HepG2 (cell line): ENCODE measurements at regions not wholly inside any gene's neighbourhood (a gene's known extent, or its start where the extent isn't known, plus 50 kb on each side); places are given as distances from the start of the nearest gene placed in this dataset.
A peak's percentile ranks its signal among the peaks of the same experiment; 100 is the strongest.

Experiments used
- MAFF ChIP-seq: IDR thresholded peaks from 2 replicates; pipeline ENCODE4 v1.6.1; 2011; ENCODE audit warnings: low read depth, low read length, improper control_type of control experiment
- MAFG ChIP-seq: sonication (generic); formaldehyde crosslinking; IDR thresholded peaks from 2 replicates; pipeline ENCODE4 v1.5.1; 2020; ENCODE audit warnings: mild to moderate bottlenecking, missing genetic modification reagents
- NFE2 ChIP-seq: sonication (generic); formaldehyde crosslinking; IDR thresholded peaks from 2 replicates; pipeline ENCODE4 v1.4.0; 2020; ENCODE audit warnings: missing genetic modification reagents
- NFKB2 ChIP-seq: sonication (generic); formaldehyde crosslinking; IDR thresholded peaks from 2 replicates; pipeline ENCODE4 v1.4.0; 2020; ENCODE audit warnings: missing genetic modification reagents, borderline replicate concordance
- PRDM10 ChIP-seq: sonication (generic); formaldehyde crosslinking; IDR thresholded peaks from 2 replicates; pipeline ENCODE4 v1.4.0; 2020; ENCODE audit warnings: low read depth, missing genetic modification reagents
- SNAPC2 ChIP-seq: sonication (generic); formaldehyde crosslinking; IDR thresholded peaks from 2 replicates; pipeline ENCODE4 v1.8.1; 2022; ENCODE audit warnings: mild to moderate bottlenecking, missing genetic modification reagents
- XBP1 ChIP-seq: sonication (generic); formaldehyde crosslinking; IDR thresholded peaks from 2 replicates; pipeline ENCODE4 v1.5.0; 2020; ENCODE audit warnings: missing genetic modification reagents
- ZNF383 ChIP-seq: sonication (generic); formaldehyde crosslinking; IDR thresholded peaks from 2 replicates; pipeline ENCODE4 v1.4.0; 2020; ENCODE audit warnings: missing genetic modification reagents, mild to moderate bottlenecking, borderline replicate concordance
- ZNF749 ChIP-seq: sonication (generic); formaldehyde crosslinking; IDR thresholded peaks from 2 replicates; pipeline ENCODE4 v1.8.0; 2022; ENCODE audit warnings: mild to moderate bottlenecking, missing genetic modification reagents, moderate library complexity, borderline replicate concordance
- ZNF781 ChIP-seq: sonication (generic); formaldehyde crosslinking; IDR thresholded peaks from 2 replicates; pipeline ENCODE4 v1.5.1; 2020; ENCODE audit warnings: borderline replicate concordance, mild to moderate bottlenecking, missing genetic modification reagents; ENCODE audit errors: not compliant biosample characterization
- ZSCAN21 ChIP-seq: sonication (generic); formaldehyde crosslinking; IDR thresholded peaks from 2 replicates; pipeline ENCODE4 v1.8.0; 2022; ENCODE audit warnings: mild to moderate bottlenecking, missing genetic modification reagents, moderate library complexity, borderline replicate concordance
- ZSCAN5A ChIP-seq: sonication (generic); formaldehyde crosslinking; IDR thresholded peaks from 2 replicates; pipeline ENCODE4 v1.8.0; 2022; ENCODE audit warnings: mild to moderate bottlenecking, missing genetic modification reagents, borderline replicate concordance
- TF ChIP-seq, protein P1 (sequence below): sonication (generic); formaldehyde crosslinking; IDR thresholded peaks from 2 replicates; pipeline ENCODE4 v1.9.0; 2022; ENCODE audit warnings: missing genetic modification reagents, mild to moderate bottlenecking, borderline replicate concordance
- TF ChIP-seq, protein P2 (sequence below): sonication (generic); formaldehyde crosslinking; IDR thresholded peaks from 2 replicates; pipeline ENCODE4 v1.4.0; 2020; ENCODE audit warnings: missing genetic modification reagents
- TF ChIP-seq, protein P3 (sequence below), 2 experiments: IDR thresholded peaks; 2 replicates each; pipeline ENCODE4 v1.6.1; 2011 to 2012; ENCODE audit warnings: low read length in 2 of 2, borderline replicate concordance in 1 of 2, low read depth in 1 of 2, mild to moderate bottlenecking in 1 of 2, moderate library complexity in 1 of 2

DNA sequence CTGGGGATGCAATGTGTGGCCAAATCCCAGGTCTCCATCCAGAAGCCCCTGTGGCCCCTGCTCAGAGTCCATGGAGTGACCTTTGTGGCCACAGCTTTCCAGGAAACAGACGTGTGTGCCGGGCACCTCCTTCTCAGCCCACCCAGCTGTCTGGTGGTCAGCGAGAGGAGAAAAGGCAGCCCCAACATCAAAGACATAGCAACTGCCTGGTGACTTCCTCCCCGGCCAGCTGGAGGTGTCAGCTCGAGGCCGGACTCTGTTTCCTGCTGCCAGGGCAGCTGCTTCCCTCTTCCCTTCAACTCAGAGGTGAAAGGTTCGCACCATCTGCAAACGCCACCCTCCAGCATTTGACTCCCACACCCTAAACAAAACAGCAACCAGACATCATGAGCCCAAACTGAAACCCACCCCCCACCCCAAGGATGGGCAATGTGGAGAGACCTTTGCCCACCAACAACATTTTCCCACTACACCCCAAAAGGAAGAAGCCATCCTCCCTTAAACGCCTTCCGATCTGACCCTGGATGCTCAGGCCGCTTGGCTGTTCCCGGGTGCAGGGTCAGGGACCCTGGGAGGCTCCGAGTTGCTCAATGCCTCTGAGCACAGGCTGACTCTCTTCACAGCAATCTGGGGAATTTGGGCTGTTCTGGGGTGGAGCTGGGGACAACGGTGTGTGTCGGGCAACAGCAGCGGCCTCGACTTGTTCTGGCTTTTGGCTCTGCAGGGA is 162.3 kb downstream of the PSMG1 start (continued):
- TF ChIP-seq ZNF749 (CRISPR knock-in tag) (no peak), NFKB2 (CRISPR knock-in tag) (peak; percentile 82; the same call in 1 of the 2 replicates), NFE2 (no peak), PRDM10 (CRISPR knock-in tag) (no peak), MAFG (CRISPR knock-in tag) (no peak), ZNF383 (no peak), SNAPC2 (CRISPR knock-in tag) (0 out of 2 replicates have a peak, but pooled peaks have one; percentile 46), ZNF781 (CRISPR knock-in tag) (no peak), ZSCAN5A (no peak), MAFF (no peak), XBP1 (CRISPR knock-in tag) (no peak), ZSCAN21 (0 out of 2 replicates have a peak, but pooled peaks have one; percentile 42)
- TF ChIP-seq, protein P1, sequence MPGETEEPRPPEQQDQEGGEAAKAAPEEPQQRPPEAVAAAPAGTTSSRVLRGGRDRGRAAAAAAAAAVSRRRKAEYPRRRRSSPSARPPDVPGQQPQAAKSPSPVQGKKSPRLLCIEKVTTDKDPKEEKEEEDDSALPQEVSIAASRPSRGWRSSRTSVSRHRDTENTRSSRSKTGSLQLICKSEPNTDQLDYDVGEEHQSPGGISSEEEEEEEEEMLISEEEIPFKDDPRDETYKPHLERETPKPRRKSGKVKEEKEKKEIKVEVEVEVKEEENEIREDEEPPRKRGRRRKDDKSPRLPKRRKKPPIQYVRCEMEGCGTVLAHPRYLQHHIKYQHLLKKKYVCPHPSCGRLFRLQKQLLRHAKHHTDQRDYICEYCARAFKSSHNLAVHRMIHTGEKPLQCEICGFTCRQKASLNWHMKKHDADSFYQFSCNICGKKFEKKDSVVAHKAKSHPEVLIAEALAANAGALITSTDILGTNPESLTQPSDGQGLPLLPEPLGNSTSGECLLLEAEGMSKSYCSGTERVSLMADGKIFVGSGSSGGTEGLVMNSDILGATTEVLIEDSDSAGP (CRISPR knock-in tag), result peak; percentile 54; the same call in 1 of the 2 replicates
- TF ChIP-seq, protein P2, sequence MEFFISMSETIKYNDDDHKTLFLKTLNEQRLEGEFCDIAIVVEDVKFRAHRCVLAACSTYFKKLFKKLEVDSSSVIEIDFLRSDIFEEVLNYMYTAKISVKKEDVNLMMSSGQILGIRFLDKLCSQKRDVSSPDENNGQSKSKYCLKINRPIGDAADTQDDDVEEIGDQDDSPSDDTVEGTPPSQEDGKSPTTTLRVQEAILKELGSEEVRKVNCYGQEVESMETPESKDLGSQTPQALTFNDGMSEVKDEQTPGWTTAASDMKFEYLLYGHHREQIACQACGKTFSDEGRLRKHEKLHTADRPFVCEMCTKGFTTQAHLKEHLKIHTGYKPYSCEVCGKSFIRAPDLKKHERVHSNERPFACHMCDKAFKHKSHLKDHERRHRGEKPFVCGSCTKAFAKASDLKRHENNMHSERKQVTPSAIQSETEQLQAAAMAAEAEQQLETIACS, result no peak
- TF ChIP-seq, protein P3, sequence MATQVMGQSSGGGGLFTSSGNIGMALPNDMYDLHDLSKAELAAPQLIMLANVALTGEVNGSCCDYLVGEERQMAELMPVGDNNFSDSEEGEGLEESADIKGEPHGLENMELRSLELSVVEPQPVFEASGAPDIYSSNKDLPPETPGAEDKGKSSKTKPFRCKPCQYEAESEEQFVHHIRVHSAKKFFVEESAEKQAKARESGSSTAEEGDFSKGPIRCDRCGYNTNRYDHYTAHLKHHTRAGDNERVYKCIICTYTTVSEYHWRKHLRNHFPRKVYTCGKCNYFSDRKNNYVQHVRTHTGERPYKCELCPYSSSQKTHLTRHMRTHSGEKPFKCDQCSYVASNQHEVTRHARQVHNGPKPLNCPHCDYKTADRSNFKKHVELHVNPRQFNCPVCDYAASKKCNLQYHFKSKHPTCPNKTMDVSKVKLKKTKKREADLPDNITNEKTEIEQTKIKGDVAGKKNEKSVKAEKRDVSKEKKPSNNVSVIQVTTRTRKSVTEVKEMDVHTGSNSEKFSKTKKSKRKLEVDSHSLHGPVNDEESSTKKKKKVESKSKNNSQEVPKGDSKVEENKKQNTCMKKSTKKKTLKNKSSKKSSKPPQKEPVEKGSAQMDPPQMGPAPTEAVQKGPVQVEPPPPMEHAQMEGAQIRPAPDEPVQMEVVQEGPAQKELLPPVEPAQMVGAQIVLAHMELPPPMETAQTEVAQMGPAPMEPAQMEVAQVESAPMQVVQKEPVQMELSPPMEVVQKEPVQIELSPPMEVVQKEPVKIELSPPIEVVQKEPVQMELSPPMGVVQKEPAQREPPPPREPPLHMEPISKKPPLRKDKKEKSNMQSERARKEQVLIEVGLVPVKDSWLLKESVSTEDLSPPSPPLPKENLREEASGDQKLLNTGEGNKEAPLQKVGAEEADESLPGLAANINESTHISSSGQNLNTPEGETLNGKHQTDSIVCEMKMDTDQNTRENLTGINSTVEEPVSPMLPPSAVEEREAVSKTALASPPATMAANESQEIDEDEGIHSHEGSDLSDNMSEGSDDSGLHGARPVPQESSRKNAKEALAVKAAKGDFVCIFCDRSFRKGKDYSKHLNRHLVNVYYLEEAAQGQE (IDR thresholded peaks at IDR 0.05; ENCODE audit: borderline replicate concordance in 1 of 2, low read depth in 1 of 2, low read length in 2 of 2), result peak in 1 of 2 experiments; percentile 44; a peak in 1 of 4 replicates
